SKM-1 (cell line): ENCODE measurements at regions not wholly inside any gene's neighbourhood (a gene's known extent, or its start where the extent isn't known, plus 50 kb on each side); places are given as distances from the start of the nearest gene placed in this dataset.
"Not testable (repeated sequence)": the region's sequence is repeated elsewhere in the genome, so short reads cannot be mapped to it uniquely, and the experiment has no call there.

Experiments
- DNase-seq: peaks from one replicate; lab custom pipeline; 2025; ENCODE audit not compliant: unreplicated experiment; lab: John Stamatoyannopoulos, UW

DNA sequence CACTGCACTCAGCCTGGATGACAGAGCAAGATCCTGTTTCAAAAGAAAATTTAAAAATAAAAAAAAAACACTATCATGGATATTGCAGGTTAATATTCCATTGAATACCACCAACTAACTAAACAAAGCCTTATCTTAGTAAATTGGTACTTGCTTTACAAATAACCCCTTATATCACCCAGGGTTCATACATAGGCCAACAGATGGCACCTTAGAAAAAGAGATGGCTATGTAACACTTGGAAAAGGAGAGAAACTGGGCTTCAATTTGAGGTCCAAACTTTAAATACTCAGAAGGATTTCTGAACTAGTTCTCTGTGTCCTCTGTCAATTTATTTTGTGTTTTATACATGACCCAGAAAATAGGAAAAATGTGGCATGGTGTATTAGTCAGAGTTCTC, 249.6 kb upstream of the LRP1B start:
- DNase-seq = no peak

DNA sequence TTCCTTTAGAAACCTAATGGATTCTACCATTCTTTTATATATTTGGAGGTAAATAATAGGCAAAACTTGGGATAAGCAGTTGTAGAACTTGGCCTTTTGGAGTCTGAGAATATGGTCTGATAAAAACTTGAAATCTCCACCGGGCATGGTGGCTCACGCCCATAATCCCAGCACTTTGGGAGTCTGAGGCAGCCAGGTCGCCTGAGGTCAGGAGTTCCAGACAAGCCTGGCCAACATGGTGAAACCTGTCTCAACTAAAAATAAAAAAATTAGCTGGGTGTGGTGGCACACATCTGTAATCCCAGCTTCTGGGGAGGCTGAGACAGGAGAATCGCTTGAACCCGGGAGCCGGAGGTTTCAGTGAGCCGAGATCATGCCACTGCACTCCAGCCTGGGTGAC, 231.3 kb upstream of the LRP1B start:
- not testable (repeated sequence) for DNase-seq

DNA sequence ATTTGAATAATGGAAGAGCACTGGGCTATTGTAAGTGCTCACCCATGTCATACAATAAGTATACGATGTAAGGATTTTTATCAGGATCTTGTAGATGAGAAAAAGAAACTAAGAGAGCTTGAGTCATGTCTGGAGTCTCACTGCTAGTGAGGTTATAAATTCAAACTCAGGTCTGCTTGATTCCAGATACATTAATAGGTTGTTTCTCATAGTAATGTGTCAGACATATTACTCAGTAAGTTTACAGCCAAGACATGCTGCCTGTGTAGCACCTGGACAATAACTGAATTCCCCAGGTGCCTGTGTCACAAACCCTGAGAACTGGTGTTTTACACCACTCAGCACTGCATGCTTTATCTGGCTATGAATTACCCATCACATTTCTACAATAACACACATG, 216.9 kb upstream of the LRP1B start:
- no peak for DNase-seq

DNA sequence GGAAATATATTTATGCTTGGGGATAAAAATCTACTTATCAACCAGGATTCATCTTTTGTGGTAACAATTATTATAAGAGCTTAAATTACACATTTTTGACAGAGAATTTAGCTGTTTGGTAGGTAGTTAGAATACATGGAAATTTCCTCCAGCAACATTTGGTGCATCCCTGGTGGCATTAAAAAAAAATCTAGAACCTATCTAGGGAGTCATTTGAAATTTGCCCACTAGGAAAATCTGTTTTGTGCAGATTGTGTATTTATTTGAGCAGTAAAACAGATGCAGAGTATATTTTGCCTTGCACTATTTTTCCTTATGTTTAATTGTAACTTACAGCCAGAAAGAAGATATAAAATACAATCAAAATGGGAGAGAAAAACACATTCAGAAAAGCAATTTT, 208.4 kb upstream of the LRP1B start:
- no peak for DNase-seq

DNA sequence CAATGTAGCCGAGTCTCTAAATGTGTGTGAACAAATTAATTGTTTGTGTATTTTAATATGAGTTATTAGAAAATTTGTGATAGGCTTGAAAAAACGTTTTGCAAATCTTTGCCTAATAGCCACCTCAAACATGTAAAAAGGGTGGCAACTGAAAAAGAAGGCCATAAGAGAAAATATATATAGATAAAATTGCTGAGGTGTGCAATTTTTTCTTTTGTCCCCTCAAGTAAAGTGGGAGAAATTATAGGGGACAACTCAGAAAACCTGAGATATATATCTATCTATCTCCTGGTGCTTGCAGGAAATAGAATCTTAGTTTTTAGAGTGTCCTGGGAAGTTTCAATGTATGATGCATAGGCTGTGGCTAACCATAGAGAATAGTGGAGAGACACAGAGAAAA, 201.4 kb upstream of the LRP1B start:
- no peak for DNase-seq

DNA sequence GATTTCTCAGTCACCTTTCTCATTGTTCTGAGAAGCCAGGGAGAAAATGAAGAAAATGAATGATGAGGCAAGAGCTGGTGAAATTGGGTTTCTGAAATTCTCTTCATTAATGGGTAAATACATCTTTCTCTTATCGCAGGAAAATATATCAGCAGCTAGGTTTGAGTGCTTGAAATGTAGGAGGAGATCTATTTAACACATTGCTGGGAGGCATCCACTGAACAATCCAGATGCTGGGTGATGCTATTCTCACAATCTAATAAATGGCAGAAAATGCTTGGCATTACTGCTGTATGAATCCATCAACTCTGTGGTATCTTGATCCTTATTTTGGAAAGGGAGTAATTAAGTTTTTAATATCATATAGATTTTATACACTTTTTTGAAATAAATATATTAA, 199.6 kb upstream of the LRP1B start:
- DNase-seq = no peak

DNA sequence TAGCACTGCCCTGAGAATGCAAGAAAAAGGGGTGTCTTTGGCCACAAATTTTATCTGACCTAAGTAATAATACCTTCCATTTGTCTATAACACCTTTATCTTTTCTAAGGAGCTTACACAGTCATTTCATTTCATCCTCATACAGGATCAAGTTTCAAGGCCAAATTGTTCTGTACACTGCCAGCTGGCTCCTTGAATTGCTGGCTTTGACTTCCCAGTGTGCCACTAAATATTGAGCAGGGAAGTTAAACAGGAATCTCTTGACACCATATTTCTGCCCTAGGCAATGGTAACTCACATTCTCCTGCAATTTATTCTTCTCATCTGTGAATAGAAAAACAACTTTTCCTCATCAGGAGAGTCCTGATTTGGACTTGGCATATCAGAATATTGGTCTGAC, 195.1 kb upstream of the LRP1B start:
- no peak for DNase-seq

DNA sequence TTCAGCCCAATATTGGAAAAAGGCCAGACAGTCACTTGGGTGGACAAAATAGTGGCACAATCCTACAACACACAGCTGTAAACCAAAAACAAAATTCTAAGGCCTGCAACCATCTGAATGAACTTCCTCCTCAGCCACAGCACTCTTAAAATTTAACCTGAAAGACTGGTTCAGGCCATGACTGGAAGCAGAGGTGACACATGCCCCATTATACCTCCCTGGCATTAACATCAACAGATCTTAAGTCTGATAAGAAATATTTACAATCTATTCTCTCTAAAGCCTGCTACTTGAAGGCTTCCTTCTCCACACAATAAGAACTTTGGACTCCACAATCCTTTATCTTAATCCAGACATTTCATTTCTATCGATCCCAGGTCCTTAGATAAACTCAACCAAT, 192.4 kb upstream of the LRP1B start:
- no peak for DNase-seq

DNA sequence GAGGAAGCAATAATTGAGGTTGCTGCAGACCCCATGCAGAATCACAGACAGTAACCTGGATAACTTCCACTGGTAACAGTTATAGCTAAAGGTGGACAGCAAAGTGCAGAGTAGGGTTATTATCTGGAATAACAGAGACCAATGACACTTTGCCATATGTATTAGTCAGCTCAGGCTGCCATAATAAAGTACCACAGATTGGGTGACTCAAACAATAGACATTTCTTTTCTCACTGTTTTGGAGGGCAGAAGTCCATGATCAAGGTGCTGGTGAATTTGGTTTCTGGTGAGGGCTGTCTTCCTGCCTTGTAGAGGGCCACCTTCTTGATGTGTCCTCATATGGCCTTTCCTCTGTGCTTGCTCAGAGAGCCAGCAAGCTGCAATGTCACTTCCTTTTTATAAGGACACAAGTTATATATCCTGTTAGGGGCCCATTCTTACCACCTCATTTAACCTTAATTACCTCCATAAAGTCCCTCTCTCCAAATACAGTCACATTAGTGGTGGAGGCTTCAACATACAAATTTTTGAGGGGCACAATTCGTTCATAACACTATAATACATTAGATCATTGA, 191.0 kb upstream of the LRP1B start:
- DNase-seq = no peak

DNA sequence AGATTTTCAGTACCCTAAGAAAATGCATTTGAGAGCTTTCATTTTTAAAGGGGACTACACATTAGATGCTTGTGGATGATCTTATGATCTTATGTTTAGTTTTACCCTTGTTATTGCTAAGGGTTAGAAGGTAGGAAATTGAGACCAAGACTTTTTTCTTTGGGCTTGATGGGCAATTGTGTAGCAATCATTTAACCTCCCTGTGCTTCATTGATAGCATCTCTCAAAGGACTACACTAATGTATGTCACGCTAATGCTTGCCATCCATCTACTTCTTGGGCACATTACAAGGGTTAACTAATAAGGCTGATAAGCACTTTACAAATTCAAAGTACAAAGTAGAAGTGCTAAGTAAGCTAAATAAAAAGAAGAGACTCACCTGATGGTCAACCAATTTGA, 189.3 kb upstream of the LRP1B start:
- no peak for DNase-seq

DNA sequence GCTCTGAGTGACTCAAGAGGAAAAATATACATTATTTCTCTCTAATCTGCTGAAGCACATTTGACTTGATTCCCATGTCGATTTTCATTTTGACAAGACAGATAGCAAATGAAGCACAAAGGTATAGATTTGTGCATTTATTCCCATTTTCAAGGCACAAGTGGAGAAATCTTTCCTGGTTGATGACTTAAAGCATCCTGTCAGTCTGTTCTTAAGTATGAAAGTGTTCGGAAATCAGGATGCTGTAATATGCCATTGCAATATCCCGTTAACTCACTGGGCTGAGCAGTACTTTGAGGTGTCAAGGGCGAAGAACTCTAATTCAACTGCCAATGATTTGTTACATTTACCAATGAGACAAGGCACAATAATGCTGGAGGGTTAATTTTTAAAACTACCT, 185.2 kb upstream of the LRP1B start:
- no peak for DNase-seq

DNA sequence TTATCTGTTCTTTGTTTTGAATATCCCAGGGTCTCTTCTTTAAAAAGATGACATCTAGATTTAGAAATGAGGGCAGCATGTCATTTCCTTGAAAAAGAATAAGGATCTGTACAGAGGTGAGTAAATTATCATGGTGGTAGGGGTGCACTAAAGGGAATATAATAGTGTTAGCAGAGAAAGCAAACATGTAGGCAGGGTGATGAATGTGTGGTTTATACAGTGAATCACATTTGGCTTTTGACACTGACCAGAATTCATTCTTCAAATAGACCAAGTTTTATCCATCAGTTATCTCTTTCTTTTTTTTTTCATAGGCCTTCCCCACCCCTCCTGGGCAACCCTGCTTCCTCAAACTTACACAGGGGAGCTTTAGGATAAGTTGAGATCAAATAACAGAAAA, 184.5 kb upstream of the LRP1B start:
- no peak for DNase-seq

DNA sequence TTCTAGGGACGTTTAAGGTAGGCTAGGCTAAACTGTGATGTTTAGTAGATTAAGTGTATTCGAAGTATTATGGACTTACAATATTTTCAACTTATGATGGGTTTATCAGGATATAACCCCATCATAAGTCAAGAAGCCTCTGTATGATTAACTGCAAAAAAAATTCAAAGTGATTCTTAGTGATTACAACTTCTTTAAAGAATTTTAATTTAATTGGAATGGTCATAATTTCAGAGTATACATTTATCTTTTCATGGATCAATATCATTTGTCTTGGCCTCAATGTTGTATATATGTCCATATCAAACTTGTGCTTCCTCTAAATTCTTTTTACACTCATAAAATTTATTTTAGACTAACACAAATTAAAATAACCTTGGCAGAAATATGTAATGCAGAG, 183.3 kb upstream of the LRP1B start:
- no peak for DNase-seq

DNA sequence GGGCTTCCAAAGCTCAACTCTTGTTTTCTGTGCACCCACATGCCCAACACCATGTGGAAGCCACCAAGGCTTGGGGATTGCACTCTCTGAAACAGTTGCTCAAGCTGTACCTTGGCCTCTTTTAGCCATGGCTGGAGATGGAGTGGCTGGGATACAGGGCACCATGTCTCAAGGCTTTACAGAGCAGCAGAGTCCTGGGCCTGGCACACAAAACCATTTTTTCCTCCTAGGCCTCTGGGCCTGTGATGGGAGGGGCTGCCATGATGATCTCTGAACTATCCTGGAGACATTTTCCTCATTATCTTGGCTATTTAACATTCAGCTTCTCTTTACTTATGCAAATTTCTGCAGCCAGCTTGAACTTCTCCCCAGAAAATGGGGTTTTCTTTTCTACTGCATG, 179.7 kb upstream of the LRP1B start:
- no peak for DNase-seq

DNA sequence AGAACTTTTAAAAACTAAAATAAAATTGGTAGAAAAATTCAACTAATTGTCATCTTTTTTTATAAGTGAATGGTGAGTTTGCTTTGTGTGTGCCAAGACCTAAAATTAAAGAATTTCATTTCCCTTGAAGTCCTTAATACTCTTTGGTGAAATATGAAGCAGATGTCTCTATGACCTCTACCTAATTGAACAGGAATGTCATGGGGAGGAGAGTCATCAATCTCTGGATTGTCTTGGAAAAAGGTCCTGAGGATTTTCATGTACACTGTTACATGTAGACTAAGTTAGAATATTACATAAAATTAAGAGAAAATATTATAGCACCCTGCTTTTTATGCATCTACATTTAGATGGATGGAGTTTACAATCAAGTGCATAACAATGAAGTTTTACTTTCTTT, 177.9 kb upstream of the LRP1B start:
- no peak for DNase-seq

DNA sequence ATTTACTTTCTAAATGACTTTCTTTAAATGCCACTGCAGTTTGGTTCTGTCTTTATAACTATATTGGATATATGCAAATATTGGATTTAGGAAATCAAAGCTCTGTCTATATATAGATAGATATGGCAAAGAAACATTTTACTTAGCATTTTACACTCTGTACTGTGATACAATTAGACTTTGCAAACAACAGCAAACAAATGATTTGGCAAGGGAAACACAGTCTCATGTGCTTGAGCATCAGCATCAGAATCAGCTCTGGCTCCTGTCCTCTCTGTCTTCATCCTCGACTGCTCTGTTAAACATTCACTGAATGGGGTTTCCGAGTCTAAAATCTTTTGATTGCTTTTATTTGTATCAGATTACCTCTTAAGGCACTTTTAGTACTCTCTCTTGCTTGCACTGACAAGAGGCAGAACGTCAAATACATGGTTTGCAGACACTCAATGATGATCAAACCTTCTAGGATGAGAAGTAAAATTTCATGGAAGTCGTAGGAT, 176.8 kb upstream of the LRP1B start:
- DNase-seq = no peak

DNA sequence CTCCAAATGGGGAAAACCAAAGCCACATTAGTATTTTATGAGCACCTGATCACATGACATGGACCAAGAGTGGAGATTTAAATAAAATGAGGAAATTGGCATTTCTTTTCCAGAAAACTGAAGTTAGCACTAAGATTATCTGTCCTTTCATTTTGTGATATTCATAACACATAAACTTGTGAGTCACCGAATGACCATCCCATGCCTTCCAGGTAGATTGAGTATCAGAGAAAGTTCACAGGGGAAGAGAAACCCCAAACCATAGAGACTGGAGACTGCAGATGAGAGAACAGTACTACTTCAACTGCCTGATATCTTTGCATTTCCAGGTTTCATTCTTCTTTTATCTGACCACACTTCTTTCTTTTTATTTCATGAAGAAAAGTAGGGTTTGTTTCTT, 176.3 kb upstream of the LRP1B start:
- no peak for DNase-seq

DNA sequence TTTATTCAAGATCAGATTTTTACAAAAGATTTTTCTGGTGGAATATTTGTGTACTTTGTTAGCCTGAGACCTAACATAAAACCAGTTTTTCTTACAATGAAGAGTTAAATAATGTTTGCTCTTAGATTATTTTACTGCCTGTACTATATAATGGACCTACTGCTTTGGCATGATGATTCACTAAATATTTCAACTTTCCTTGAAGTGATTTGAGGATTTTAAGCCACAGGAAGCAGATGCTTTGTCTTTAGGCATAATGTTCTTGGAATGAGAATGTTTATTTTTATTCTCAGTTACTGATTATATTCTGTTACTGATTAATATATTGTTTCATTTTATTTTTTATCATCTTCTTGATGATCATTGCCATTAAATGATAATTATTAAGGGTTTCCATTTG, 175.3 kb upstream of the LRP1B start:
- DNase-seq = no peak

DNA sequence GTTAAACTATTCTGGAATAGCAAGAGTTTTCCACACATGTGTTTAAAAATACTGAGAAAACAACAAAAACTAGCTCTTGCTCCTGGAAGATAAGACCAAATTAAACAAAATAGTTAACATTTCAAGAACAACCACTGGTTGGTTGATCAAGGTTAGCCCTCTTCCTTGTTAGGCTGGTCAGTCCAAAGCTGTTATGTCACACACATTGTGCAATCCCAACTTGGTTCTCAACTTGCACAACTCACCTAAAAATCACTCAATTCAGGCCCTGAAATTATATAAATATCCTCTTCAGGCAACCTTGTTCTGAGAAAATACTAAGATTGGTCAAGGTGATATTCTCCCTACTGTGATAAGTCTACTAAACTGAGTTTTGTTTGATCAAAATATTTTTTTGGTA, 169.7 kb upstream of the LRP1B start:
- DNase-seq = no peak

DNA sequence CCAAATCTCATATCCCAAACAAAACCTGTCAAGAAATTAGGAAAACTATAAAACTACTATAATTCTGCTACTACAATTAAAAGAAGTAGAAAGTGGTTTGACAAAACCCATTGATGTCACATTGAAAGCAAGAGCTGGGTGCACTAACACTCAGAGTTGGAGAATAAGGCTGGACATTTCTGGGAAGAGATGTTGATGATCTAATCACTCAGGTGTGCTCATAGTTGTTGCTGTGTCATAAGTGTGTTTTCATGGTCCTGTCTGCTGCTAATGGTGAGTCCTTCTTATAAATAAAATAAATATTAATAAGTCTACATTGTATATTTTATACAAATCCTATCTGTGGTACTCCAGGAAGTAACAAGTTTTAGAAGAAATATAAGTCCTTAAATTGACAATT, 168.2 kb upstream of the LRP1B start:
- no peak for DNase-seq

DNA sequence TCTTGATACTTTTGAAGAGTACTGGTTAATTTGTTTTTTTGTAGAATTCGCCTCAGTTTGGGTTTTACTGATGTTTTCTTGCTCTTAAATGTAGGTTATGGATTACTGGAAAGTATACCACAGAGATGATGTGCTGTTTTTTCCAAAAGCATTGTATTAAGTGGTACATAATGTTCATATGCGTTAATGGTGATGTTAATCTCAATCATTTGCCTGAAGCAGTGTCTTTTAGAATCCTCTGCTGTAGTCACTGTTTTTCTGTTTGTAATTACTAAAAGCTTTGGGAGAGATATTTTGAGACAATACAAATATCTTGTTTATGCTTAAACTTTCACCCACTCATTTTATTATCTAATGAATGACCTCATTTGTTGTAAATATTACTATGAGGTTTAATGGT, 163.4 kb upstream of the LRP1B start:
- DNase-seq = no peak

DNA sequence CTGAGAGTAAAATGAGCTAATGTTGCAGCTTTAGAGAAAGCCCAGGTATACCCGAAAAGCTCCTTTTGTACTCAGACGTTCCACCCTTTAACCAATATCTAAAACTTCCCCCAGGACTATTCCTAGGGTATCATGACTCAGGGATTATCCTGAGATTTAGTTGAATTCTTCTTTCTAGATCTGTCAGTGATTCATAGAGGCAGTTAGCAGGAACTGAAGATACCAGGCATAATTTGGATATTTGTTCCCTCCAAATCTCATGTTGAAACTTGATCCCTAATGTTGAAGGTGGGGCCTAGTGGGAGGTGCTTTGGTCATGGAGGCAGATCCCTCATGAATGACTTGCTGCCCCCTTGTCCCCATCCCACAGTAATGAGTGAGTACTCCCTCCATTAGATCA, 161.2 kb upstream of the LRP1B start:
- no peak for DNase-seq

DNA sequence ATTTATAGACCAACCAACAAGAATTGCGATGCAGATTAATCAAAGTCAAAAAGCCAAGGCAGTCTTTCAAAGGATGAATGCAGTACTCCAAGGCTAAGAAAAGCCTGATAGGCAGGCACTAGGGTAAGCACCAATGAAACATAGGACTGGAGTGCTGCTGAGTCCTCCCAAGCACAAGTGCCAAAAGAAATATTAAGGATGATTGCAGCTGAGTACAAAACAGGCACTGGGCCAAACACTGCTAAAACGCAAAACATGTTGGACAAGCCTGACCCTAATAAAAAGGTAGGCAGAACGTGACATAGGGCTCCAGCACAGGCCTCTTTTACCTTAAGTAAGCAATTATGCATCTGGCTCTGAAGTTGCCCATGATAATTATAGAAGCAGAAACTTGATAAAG, 160.1 kb upstream of the LRP1B start:
- DNase-seq = no peak

DNA sequence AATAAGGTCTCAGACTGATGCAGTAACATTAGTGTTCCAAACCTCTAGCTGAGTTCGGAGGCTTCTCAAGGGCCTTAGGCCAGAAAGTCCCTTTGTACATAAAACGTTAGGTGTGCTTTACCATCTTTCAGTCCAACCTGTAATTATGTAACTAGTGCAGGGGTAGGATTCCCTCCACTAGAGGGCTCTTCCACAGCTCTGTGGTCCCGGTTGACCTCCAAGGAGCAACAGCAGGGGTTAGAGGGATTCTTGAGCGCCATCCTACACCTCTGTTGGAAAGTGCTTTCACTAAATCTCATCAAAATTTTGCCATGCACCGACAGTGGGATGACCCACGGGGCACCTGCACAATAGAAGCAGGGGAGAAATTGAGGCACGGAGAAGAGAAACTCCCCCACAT, 155.8 kb upstream of the LRP1B start:
- no peak for DNase-seq
